ENCODE measurements at regions not wholly inside any gene's neighbourhood (a gene's known extent, or its start where the extent isn't known, plus 50 kb on each side); places are given as distances from the start of the nearest gene placed in this dataset.

DNA sequence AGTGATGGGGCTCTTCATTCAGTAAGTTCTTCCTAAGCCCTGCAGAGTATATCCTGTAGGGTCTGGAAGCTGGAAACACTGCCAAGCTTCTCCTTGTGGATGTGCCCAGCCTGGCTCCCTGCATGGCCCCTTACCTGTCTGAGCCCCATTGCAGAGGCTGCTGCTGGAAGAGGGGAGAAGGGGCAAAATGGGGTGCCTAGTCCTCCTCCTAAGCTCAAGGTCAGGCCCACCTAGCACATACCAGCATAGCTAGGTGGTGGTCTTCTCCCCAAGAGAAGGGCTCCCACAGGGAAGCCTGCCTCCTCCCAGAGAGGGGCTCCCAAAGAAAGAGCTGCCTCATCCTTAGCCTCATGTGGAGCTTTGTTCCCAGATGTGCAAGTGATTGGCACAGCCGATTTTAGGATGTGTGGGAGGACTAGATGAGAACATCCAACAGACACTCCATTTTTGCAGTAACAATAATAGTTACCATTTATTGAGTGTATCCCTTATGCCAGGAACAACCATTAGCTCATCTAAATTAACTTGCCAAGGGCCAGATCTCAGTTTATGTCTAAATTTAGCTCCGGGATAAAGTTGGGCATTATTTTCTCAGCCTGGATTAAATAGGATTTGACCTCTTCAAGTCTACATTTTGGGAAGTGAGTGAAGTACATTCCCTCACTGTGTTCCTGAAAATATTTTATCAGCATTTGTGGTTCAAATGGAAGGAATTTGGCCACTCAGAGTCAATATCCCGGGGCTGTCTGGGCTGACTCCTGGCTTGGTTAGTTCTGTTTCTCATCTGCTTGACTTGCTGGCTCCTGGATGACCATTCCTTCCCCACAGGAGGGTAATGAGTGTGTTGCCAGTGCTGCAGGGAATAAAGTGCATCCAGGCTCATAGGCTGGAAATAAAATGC is 291.1 kb upstream of the ROPN1 start:
- no peak for DNase-seq

- no peak for DNase-seq
Observed at GRCh38 chr3:124283652-124284023, 291.7 kb upstream of the ROPN1 start.

- no peak for DNase-seq
Observed at GRCh38 chr3:124288996-124289395, 297.1 kb upstream of the ROPN1 start.

DNA sequence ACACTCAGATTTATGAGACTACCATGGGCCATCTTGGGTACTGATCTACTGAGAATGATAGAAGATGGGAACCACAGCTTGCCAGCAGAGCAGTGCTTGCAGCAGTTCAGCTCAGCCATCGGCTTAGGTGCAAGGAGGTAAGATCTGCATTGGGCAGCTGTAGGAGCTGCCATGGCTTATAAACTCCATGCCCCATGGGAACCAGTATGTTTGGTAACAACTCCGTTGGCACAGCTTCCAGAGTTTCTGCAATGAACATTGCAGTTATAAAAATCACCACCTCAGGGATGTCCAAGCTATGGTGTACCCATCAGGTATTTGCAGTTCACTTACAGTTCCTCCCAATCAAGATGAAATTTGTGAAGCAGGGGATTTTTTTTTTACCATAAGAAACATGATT is 299.1 kb upstream of the ROPN1 start:
- DNase-seq: no peak

- no peak for DNase-seq
Observed at GRCh38 chr3:124292329-124292728, 300.4 kb upstream of the ROPN1 start.

DNA sequence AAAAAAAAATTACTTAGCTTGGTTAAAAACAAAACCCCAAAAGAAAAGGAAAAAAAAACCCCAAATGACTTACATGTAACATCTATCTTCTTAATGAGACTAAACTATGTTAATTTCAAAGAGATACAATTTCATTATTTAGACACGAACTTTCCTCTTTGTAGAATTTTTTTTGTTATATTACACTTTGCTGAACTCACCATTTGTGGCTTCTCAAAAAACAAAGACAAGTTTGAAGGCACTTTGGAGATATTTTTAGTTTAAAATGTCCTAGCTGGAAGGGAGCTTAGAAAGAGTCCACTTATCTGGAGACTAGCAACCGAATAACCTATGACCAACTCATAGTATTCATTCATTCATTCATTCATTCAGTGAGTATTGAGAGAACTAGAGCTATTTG is 301.7 kb upstream of the ROPN1 start:
- DNase-seq: no peak

GRCh38 chr3:124295362-124295761 is 303.4 kb upstream of the ROPN1 start:
- DNase-seq: no peak

GRCh38 chr3:124296406-124296805 is 304.5 kb upstream of the ROPN1 start:
- no peak for DNase-seq

DNA sequence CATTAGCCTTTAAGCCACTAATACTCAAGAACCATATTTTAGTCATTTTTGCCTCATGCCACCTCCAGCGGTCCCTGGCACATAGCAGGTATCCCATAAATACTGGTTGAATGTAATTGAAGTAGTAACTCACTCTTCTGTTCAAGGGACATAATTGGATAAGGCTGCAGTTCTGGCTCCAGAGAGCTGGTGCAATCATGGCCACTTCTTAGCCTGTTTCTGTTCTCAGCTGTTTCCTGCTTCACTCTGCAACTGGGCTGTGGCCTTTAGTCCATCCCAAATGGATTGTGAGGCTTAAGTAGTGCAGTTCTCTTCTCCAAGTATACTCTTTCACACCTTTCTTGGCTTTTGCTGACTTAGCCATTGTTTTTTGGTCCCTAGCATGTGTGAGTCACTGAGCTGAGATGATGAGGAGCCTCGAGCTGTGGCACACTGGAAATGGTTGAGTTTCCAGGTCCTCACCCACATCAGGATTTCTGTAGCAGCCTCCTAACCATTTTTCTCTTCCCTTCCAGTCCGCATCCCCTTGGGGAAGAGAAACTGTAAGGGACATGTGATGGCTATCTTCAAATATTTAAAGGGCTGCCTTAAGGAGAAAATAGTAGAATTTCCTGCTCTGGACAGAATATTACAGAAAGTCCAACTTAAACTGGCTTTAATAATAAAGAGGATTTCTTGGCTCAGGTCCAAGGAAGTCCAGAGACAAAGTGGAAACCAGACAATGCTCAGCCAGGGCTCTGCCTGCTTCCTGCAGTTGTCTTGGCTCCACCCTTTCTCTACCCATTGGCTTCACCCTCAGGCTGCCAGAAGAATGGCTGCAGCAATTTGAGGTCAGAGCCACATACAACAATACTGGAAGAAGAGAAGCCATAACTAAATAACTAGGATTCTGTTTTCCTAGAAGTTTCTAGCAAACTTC is 305.4 kb upstream of the ROPN1 start:
- no peak for DNase-seq

- DNase-seq: no peak
Observed at GRCh38 chr3:124298301-124298700, 306.4 kb upstream of the ROPN1 start.

GRCh38 chr3:124298951-124299350 is 307.0 kb upstream of the ROPN1 start:
- DNase-seq: no peak

DNA sequence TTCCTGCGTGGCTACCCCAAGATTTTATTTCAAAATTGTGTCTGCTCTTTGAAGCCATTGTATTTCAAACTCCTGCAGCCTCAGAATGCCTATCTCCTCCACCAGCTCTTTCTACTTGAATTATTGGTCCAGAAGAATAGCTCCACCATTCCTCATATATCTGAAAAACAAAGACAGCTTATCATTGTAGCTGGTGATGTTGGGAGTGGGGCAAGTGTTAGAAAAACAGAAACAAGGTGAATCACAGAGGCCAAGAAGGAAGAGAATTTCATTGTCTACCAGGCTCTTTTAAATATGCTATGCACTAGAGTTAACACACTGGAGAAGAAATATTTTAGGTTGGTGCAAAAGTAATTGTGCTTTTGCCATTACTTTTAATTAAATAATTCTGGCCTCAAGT is 307.9 kb upstream of the ROPN1 start:
- DNase-seq: no peak

DNA sequence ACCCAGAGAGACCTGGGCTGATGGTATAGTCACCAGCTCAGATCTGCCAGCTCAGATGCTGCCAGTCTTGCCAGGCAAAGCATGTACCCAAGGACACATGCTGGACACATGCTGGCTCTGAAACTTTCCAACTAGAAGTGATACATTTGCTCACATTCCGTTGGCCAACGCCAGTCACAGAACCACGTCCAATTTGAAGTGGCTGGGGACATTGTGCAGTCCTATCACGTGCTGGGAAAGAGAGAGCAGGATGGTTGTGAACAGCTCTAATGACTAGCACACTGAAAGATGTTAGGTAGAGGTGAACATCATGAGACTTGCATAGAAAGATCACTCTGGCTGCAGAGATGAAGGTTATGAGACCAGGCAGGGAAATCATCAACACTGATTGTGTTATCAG is 308.5 kb upstream of the ROPN1 start:
- no peak for DNase-seq

GRCh38 chr3:124303305-124303910 is 311.5 kb upstream of the ROPN1 start:
- DNase-seq: no peak

GRCh38 chr3:124306665-124307064 is 314.7 kb upstream of the ROPN1 start:
- DNase-seq: no peak

- no peak for DNase-seq
Observed at GRCh38 chr3:124313621-124314020, 321.7 kb upstream of the ROPN1 start.

- DNase-seq: no peak
Observed at GRCh38 chr3:124315215-124316033, 323.5 kb upstream of the ROPN1 start.

GRCh38 chr3:124316034-124316287 is 324.0 kb upstream of the ROPN1 start:
- no peak for DNase-seq

DNA sequence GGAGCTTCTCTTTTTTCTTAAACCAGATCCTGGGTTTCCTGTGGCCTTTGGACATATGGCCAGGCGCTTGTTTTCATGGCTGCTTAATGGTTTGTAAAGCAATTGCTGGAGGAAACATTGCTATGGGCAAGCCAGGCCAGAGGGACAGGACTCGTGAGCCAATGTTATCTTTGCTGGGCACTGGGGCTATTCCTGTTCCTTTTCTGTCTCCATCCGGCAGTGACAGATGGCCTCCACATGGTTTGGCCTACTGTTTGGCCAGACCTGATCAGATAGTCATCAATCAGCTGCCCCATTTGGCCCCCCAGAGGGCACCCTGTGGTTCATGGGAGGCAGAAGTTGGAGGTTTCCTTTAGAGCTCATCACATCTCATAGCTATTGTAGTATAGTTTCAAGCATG is 326.1 kb upstream of the ROPN1 start:
- no peak for DNase-seq

DNA sequence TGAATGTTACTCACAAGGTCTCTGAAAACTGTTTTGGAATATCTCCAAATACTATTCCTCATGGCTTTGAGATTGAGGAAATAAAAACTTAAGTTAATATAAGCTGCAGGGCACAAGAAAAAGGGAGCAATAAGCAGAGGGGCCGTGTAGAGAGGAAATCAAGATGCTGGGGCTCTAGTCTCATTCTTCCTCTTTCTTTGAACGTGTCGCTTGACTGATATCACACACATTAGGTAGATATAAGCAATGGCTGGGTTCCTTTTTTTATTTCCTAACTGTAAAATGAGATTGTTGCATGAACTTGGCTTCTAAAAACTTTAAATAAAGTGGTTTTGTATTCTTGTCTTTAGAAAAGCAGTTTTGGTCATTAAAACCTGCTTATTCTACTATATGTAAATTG is 326.7 kb upstream of the ROPN1 start:
- no peak for DNase-seq

GRCh38 chr3:124320976-124321375 is 329.1 kb upstream of the ROPN1 start:
- DNase-seq: no peak

DNA sequence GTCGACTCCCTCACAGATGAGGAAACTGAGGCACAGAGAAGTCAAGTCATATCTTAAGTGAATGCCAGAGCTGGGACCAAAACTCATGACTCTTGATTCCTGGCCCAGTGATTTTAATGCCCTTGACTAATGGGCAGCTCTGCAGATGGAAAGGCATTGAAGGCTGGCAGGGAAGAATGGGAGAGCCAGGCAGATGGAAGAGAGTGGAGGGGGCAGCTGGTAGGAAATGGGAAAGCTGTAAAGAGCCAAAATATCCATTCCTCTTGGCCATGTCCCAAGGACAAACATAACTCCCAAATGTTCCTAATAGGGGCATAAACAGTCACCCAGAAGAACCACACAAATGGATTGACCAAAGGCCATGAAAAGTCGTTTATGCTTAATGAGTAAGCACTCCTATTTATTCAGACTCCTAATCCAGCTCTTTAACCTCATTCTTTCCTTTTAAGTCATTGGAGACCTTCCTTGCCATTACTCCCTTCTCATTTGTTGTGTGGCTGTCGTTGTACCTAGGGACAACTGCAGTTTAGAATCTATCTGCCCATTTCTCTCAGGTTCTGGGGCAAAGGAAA is 330.5 kb upstream of the ROPN1 start:
- no peak for DNase-seq

DNA sequence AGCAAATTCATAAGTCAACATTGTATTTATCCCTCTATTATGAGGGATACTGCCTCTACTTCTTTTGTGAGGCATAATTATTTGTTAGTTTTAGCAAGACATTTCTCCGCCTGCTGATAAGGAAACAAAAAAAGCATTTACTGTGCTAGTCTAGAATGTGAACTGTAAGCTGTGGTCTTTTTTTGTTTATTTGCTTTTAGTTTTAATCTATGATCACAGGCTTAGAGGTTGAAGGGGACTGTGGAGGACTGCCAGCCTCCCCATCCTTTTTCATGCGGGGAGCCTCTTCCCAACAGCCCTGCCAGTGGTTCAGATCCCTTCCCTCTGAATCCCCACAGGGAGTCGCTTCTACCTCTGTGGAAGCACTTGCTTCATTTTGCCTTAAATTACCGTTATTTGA is 331.0 kb upstream of the ROPN1 start:
- DNase-seq: no peak
